OCI-LY1 (cell line): ENCODE measurements at regions not wholly inside any gene's neighbourhood (a gene's known extent, or its start where the extent isn't known, plus 50 kb on each side); places are given as distances from the start of the nearest gene placed in this dataset.

Experiments used
- H2AFZ ChIP-seq: fragments of 200-600 bp; sonication (generic), shearing (Covaris generic); 2 replicates; pipeline ENCODE4 v1.6.0; 2014; ENCODE audit warnings: antibody characterized with exemption, mild to moderate bottlenecking, low read length
- H3F3A ChIP-seq: fragments of 200-600 bp; sonication (generic), shearing (Covaris generic); 2 replicates; pipeline ENCODE4 v1.6.0; 2014; ENCODE audit warnings: mild to moderate bottlenecking, antibody characterized with exemption, low read length, moderate library complexity; ENCODE audit not compliant: insufficient read depth
- H3K27ac ChIP-seq: fragments of 200-600 bp; sonication (generic); 2 replicates; pipeline ENCODE4 v1.5.1; 2014; ENCODE audit warnings: low read length, mixed run types, mild to moderate bottlenecking, low read depth; ENCODE audit not compliant: poor library complexity, severe bottlenecking
- H3K27me3 ChIP-seq: fragments of 200-600 bp; sonication (generic); 2 replicates; pipeline ENCODE4 v1.6.0; 2014; ENCODE audit warnings: antibody characterized with exemption, mild to moderate bottlenecking, low read length, moderate library complexity; ENCODE audit not compliant: insufficient read depth
- H3K36me3 ChIP-seq: fragments of 200-600 bp; sonication (generic); 2 replicates; pipeline ENCODE4 v1.6.1; 2014; ENCODE audit warnings: mild to moderate bottlenecking, antibody characterized with exemption, low read length, moderate library complexity, mixed read lengths; ENCODE audit not compliant: insufficient read depth
- H3K4me1 ChIP-seq: fragments of 200-600 bp; sonication (generic); 2 replicates; pipeline ENCODE4 v1.5.1; 2014; ENCODE audit warnings: mild to moderate bottlenecking, low read length, moderate library complexity; ENCODE audit not compliant: insufficient read depth, severe bottlenecking
- H3K4me2 ChIP-seq: fragments of 200-600 bp; sonication (generic), shearing (Covaris generic); 2 replicates; pipeline ENCODE4 v1.6.1; 2014; ENCODE audit warnings: low read length
- H3K4me3 ChIP-seq: fragments of 200-600 bp; sonication (generic); 2 replicates; pipeline ENCODE4 v1.5.1; 2014; ENCODE audit warnings: low read length, low read depth, mild to moderate bottlenecking, mixed read lengths; ENCODE audit not compliant: poor library complexity, severe bottlenecking
- H3K79me2 ChIP-seq: fragments of 200-600 bp; shearing (Covaris generic); 2 replicates; pipeline ENCODE4 v1.6.1; 2016; ENCODE audit warnings: mixed run types, low read length, mixed read lengths; ENCODE audit not compliant: insufficient read depth
- H3K9ac ChIP-seq: fragments of 200-600 bp; sonication (generic), shearing (Covaris generic); 2 replicates; pipeline ENCODE4 v1.6.1; 2014; ENCODE audit warnings: mild to moderate bottlenecking, low read length, mixed read lengths
- H3K9me2 ChIP-seq: fragments of 200-600 bp; sonication (generic), shearing (Covaris generic); 2 replicates; pipeline ENCODE4 v1.6.1; 2014; ENCODE audit warnings: low read depth, mild to moderate bottlenecking, low read length, mixed read lengths
- H3K9me3 ChIP-seq: fragments of 200-600 bp; shearing (Covaris generic); 2 replicates; pipeline ENCODE4 v1.6.1; 2014; ENCODE audit warnings: low read length, mixed read lengths
- H4K20me1 ChIP-seq: fragments of 200-600 bp; sonication (generic), shearing (Covaris generic); 2 replicates; pipeline ENCODE4 v1.6.0; 2016; ENCODE audit warnings: mild to moderate bottlenecking, low read length; ENCODE audit not compliant: insufficient read depth
- CTCF ChIP-seq: fragments of 200-600 bp; sonication (generic), shearing (Covaris generic); IDR thresholded peaks from 2 replicates; pipeline ENCODE4 v1.5.1; 2017; ENCODE audit warnings: mild to moderate bottlenecking, antibody characterized with exemption, low read length, moderate library complexity, mixed read lengths
- EZH2 ChIP-seq: fragments of 200-600 bp; sonication (generic), shearing (Covaris generic); IDR thresholded peaks from 2 replicates; pipeline ENCODE4 v1.8.0; 2017; ENCODE audit warnings: borderline replicate concordance, mixed run types, mild to moderate bottlenecking, antibody characterized with exemption, low read length, moderate library complexity, mixed read lengths

- no peaks in the 10 kb centered on the region for H3F3A ChIP-seq
- no peak overlapping the region for H3K27ac ChIP-seq
- H3K27me3 ChIP-seq, result no peaks in the 10 kb centered on the region
- H3K9me2 ChIP-seq, result no peaks in the 10 kb centered on the region
- H3K9me3 ChIP-seq, result no peaks in the 10 kb centered on the region
- no peak overlapping the region for H3K9ac ChIP-seq
- H3K36me3 ChIP-seq, result no peaks in the 10 kb centered on the region
- H3K4me3 ChIP-seq, result no peak overlapping the region
- H3K79me2 ChIP-seq, result no peaks in the 10 kb centered on the region
- no peak overlapping the region for H3K4me2 ChIP-seq
- H3K4me1 ChIP-seq, result no peaks in the 10 kb centered on the region
- no peaks in the 10 kb centered on the region for H4K20me1 ChIP-seq
- no peak overlapping the region for H2AFZ ChIP-seq
- TF ChIP-seq CTCF (no peak), EZH2 (no peak)
Measured at GRCh38 chr5:74174366-74174765, 466.2 kb downstream of the ENC1 start.

GRCh38 chr5:74173665-74174064 is 466.9 kb downstream of the ENC1 start:
- no peaks in the 10 kb centered on the region for H4K20me1 ChIP-seq
- H3K4me1 ChIP-seq, result no peaks in the 10 kb centered on the region
- no peaks in the 10 kb centered on the region for H3K9me2 ChIP-seq
- no peak overlapping the region for H3K27ac ChIP-seq
- H3F3A ChIP-seq, result no peaks in the 10 kb centered on the region
- no peaks in the 10 kb centered on the region for H3K9me3 ChIP-seq
- TF ChIP-seq CTCF, result no peak
- no peak for TF ChIP-seq EZH2
- H3K9ac ChIP-seq, result no peak overlapping the region
- no peaks in the 10 kb centered on the region for H3K79me2 ChIP-seq
- no peaks in the 10 kb centered on the region for H3K36me3 ChIP-seq
- no peaks in the 10 kb centered on the region for H3K27me3 ChIP-seq
- H2AFZ ChIP-seq, result no peak overlapping the region
- no peak overlapping the region for H3K4me3 ChIP-seq
- H3K4me2 ChIP-seq, result no peak overlapping the region

GRCh38 chr5:74173241-74173640 is 467.3 kb downstream of the ENC1 start:
- no peak overlapping the region for H3K4me3 ChIP-seq
- H3F3A ChIP-seq, result no peaks in the 10 kb centered on the region
- H3K9me3 ChIP-seq, result no peaks in the 10 kb centered on the region
- no peak overlapping the region for H3K9ac ChIP-seq
- H3K36me3 ChIP-seq, result no peaks in the 10 kb centered on the region
- H2AFZ ChIP-seq, result no peak overlapping the region
- no peaks in the 10 kb centered on the region for H3K4me1 ChIP-seq
- no peaks in the 10 kb centered on the region for H3K27me3 ChIP-seq
- H3K4me2 ChIP-seq, result no peak overlapping the region
- TF ChIP-seq CTCF, result no peak
- TF ChIP-seq EZH2, result no peak
- H4K20me1 ChIP-seq, result no peaks in the 10 kb centered on the region
- H3K27ac ChIP-seq, result no peak overlapping the region
- no peaks in the 10 kb centered on the region for H3K79me2 ChIP-seq
- H3K9me2 ChIP-seq, result no peaks in the 10 kb centered on the region
